HCT116 (cell line): ENCODE measurements at regions not wholly inside any gene's neighbourhood (a gene's known extent, or its start where the extent isn't known, plus 50 kb on each side); places are given as distances from the start of the nearest gene placed in this dataset.

Experiments
- ATAC-seq: fragments of 200-7000 bp; cut with Tn5 transposase; 2 replicates; pipeline ENCODE4 v1.9.1; 2020; ENCODE audit warnings: mild to moderate bottlenecking, moderate library complexity
- BruUV-seq: library from RNA; stranded (reverse); fragments of 400-500 nt; replicated peaks from 2 replicates; lab custom pipeline; 2021; lab: Mats Ljungman, UMichigan
- CTCF ChIA-PET: fragments of 300-600 bp; sonication (Branson Sonifier 250); formaldehyde crosslinking; loops from one replicate; lab custom pipeline; 2021; ENCODE audit warnings: antibody characterized with exemption; lab: Charles Lee
- POLR2A ChIA-PET: fragments of 300-600, 350-600 bp; sonication (Branson Sonifier 250); formaldehyde crosslinking; loops from one replicate; lab custom pipeline; 2021; ENCODE audit warnings: antibody characterized with exemption; lab: Charles Lee
- RAD21 ChIA-PET, 2 experiments: fragments of 300-600 bp; sonication (Branson Sonifier 250); formaldehyde crosslinking; loops; one replicate each; lab custom pipeline; 2023; ENCODE audit warnings: low total read pairs in 2 of 2; ENCODE audit not compliant: uncharacterized antibody in 2 of 2, unreplicated experiment in 2 of 2, low non-redundant PET in 1 of 2; lab: Charles Lee
- DNase-seq: peaks from one replicate; pipeline ENCODE4 v3.0.0-alpha.2; 2010; ENCODE audit warnings: low read depth, low spot score
- H2AFZ ChIP-seq: fragments of 200-600 bp; shearing (Covaris generic), sonication (generic); 2 replicates; pipeline ENCODE4 v1.6.1; 2017; ENCODE audit warnings: low read depth, mixed run types, mixed read lengths, antibody characterized with exemption, low read length; ENCODE audit not compliant: poor library complexity, severe bottlenecking
- H3K27ac ChIP-seq: 2 replicates; pipeline ENCODE4 v1.5.1; 2012; ENCODE audit warnings: low read depth, low read length
- H3K27me3 ChIP-seq: fragments of 200-600 bp; sonication (generic); 2 replicates; pipeline ENCODE4 v1.6.1; 2016; ENCODE audit warnings: mixed run types, low read length, mixed read lengths; ENCODE audit not compliant: insufficient read depth
- H3K36me3 ChIP-seq, 2 experiments: fragments of 200-500 bp in 1 of 2; fragments of 200-600 bp in 1 of 2; sonication (Bioruptor generic) in 1 of 2; sonication (generic) in 1 of 2; 2 replicates each; pipeline versions ENCODE4 v1.5.1 to v1.6.1; 2014 to 2016; ENCODE audit warnings: low read length in 2 of 2, inconsistent platforms in 1 of 2, mixed read lengths in 1 of 2, mixed run types in 1 of 2; ENCODE audit not compliant: insufficient read depth in 2 of 2, control insufficient read depth in 1 of 2
- H3K4me1 ChIP-seq, 2 experiments: fragments of 200-600 bp in 1 of 2; sonication (generic) in 1 of 2; 2 replicates each; pipeline versions ENCODE4 v1.5.1 to v1.6.1; 2012 to 2017; ENCODE audit warnings: low read length in 2 of 2, inconsistent platforms in 1 of 2, mild to moderate bottlenecking in 1 of 2, mixed read lengths in 1 of 2, mixed run types in 1 of 2, moderate library complexity in 1 of 2; ENCODE audit not compliant: insufficient read depth in 2 of 2, control insufficient read depth in 1 of 2
- H3K4me2 ChIP-seq: fragments of 200-600 bp; sonication (generic); 2 replicates; pipeline ENCODE4 v1.6.1; 2017; ENCODE audit warnings: mixed run types, low read length, mixed read lengths
- H3K4me3 ChIP-seq, 2 experiments: fragments of 200-600 bp in 1 of 2; sonication (generic) in 1 of 2; replicated peaks in 1 of 2; 2 replicates each; pipeline ENCODE4 v1.5.1; 2011 to 2016; ENCODE audit warnings: low read length in 2 of 2, control low read depth in 1 of 2, low read depth in 1 of 2, mild to moderate bottlenecking in 1 of 2, mixed read lengths in 1 of 2, mixed run types in 1 of 2
- H3K79me2 ChIP-seq: fragments of 200-600 bp; sonication (generic); 2 replicates; pipeline ENCODE4 v1.6.1; 2017; ENCODE audit warnings: mild to moderate bottlenecking, mixed run types, low read length, moderate library complexity, mixed read lengths; ENCODE audit not compliant: insufficient read depth
- H3K9ac ChIP-seq: fragments of 200-600 bp; sonication (generic); 2 replicates; pipeline ENCODE4 v1.6.1; 2016; ENCODE audit warnings: low read length, mixed read lengths
- H3K9me2 ChIP-seq: fragments of 200-600 bp; sonication (generic), shearing (Covaris generic); 2 replicates; pipeline ENCODE4 v1.6.1; 2017; ENCODE audit warnings: mixed run types, mild to moderate bottlenecking, moderate library complexity; ENCODE audit not compliant: insufficient read depth
- H3K9me3 ChIP-seq, 2 experiments: fragments of 200-500 bp in 1 of 2; fragments of 200-600 bp in 1 of 2; sonication (Bioruptor generic) in 1 of 2; sonication (generic) in 1 of 2; 2 replicates each; pipeline ENCODE4 v1.6.1; 2014 to 2017; ENCODE audit warnings: low read length in 2 of 2, mixed read lengths in 2 of 2, inconsistent platforms in 1 of 2, low read depth in 1 of 2, mild to moderate bottlenecking in 1 of 2, mixed run types in 1 of 2, moderate library complexity in 1 of 2; ENCODE audit not compliant: control insufficient read depth in 1 of 2, insufficient read depth in 1 of 2
- H4K20me1 ChIP-seq: fragments of 200-600 bp; sonication (generic), shearing (Covaris generic); 2 replicates; pipeline ENCODE4 v1.6.1; 2017; ENCODE audit warnings: mixed run types, mild to moderate bottlenecking, moderate library complexity; ENCODE audit not compliant: insufficient read depth
- CBX3 ChIP-seq: IDR thresholded peaks from 2 replicates; pipeline ENCODE4 v1.6.1; 2012; ENCODE audit warnings: low read depth
- CEBPB ChIP-seq: IDR thresholded peaks from 2 replicates; pipeline ENCODE4 v1.6.1; 2012; ENCODE audit warnings: low read depth
- EGR1 ChIP-seq: IDR thresholded peaks from 2 replicates; pipeline ENCODE4 v1.6.1; 2012; ENCODE audit warnings: low read depth
- EZH2 ChIP-seq: fragments of 200-600 bp; sonication (generic); IDR thresholded peaks from 2 replicates; pipeline ENCODE4 v1.6.1; 2017; ENCODE audit warnings: antibody characterized with exemption, mixed run types
- EZH2phosphoT487 ChIP-seq: fragments of 200-600 bp; IDR thresholded peaks from 2 replicates; pipeline ENCODE4 v1.6.1; 2018; ENCODE audit warnings: antibody characterized with exemption, borderline replicate concordance
- FOSL1 ChIP-seq: IDR thresholded peaks from 2 replicates; pipeline ENCODE4 v1.6.1; 2012; ENCODE audit warnings: low read depth
- JUND ChIP-seq: IDR thresholded peaks from 2 replicates; pipeline ENCODE4 v1.6.1; 2012
- POLR2A ChIP-seq: IDR thresholded peaks from 2 replicates; pipeline ENCODE4 v1.7.0; 2011; ENCODE audit warnings: borderline replicate concordance; ENCODE audit not compliant: insufficient read depth, insufficient read length; ENCODE audit errors: extremely low read depth
- POLR2AphosphoS5 ChIP-seq: IDR thresholded peaks from 2 replicates; pipeline ENCODE4 v1.6.1; 2011; ENCODE audit warnings: mild to moderate bottlenecking, low read depth, low read length, moderate library complexity
- RAD21 ChIP-seq: IDR thresholded peaks from 2 replicates; pipeline ENCODE4 v1.6.1; 2012; ENCODE audit warnings: low read depth, mild to moderate bottlenecking
- SP1 ChIP-seq: IDR thresholded peaks from 2 replicates; pipeline ENCODE4 v1.6.1; 2012; ENCODE audit warnings: low read depth
- YY1 ChIP-seq: IDR thresholded peaks from 2 replicates; pipeline ENCODE4 v1.6.1; 2011; ENCODE audit warnings: low read length, low read depth, moderate library complexity, mild to moderate bottlenecking; ENCODE audit not compliant: insufficient replicate concordance; ENCODE audit errors: extremely low read depth
- ZFX ChIP-seq: fragments of 450-650 bp; IDR thresholded peaks from 2 replicates; pipeline ENCODE4 v1.6.1; 2017
- ZNF274 ChIP-seq: fragments of 200-500 bp; sonication (Bioruptor generic); IDR thresholded peaks from 2 replicates; pipeline ENCODE4 v1.6.1; 2014; ENCODE audit warnings: mild to moderate bottlenecking, low read depth, low read length, inconsistent platforms
- intact Hi-C: fragments of 100-400 bp; cut with micrococcal nuclease; formaldehyde crosslinking; loops from 2 replicates; pipeline ENCODE4 v1.10.0; 2022
- TF ChIP-seq, protein P1 (sequence below): IDR thresholded peaks from 2 replicates; pipeline ENCODE4 v1.6.1; 2012; ENCODE audit warnings: low read depth
- TF ChIP-seq, protein P2 (sequence below): IDR thresholded peaks from 2 replicates; pipeline ENCODE4 v1.6.1; 2012
- TF ChIP-seq, protein P3 (sequence below): IDR thresholded peaks from 2 replicates; pipeline ENCODE4 v1.6.1; 2011; ENCODE audit warnings: mild to moderate bottlenecking, low read length, moderate library complexity; ENCODE audit not compliant: insufficient replicate concordance; ENCODE audit errors: extremely low read depth
- TF ChIP-seq, protein P4 (sequence below): IDR thresholded peaks from 2 replicates; pipeline ENCODE4 v1.6.1; 2012
- TF ChIP-seq, protein P5 (sequence below), 3 experiments: fragments of 200-600 bp in 1 of 3; sonication (generic) in 1 of 3; IDR thresholded peaks in 2 of 3; conservative IDR thresholded peaks in 1 of 3; 2 replicates each; pipeline ENCODE4 v1.5.1; 2012 to 2017; ENCODE audit warnings: low read depth in 2 of 3, low read length in 2 of 3, antibody characterized with exemption in 1 of 3, borderline replicate concordance in 1 of 3, control low read depth in 1 of 3, mild to moderate bottlenecking in 1 of 3, mixed read lengths in 1 of 3, mixed run types in 1 of 3, moderate library complexity in 1 of 3; ENCODE audit not compliant: insufficient read depth in 1 of 3

DNA sequence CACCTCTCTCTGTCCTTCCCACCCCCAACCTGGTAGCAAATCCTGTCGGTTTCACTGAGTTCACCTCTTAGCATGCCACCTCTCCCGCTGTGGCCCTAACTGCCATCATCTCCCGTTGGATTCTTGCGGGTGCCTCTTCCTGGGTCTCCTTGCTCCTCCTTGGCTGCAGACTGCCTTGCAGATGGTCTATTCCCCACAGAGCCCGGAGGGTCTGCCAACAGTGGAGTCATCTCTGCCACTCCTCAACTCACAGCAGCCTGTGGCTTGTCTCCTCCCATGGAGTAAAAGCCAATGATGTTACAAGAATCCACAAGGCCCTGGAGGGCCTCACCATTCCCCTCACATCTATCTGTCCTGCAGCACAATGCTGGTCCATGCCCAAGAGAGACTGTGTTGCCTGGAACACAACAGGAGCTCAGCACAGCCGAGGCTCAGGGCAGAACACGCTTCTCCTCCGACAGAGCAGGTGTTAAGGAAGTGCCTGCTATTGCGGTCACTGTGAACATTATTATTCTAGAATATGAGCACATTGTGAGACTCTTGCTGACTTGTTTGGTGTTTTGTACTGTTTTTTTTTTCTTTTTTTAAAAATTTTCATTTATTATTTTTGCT, 241.8 kb upstream of the SULF2 start:
- H3K27ac ChIP-seq, result no peak overlapping the region
- no TSS peak for BruUV-seq
- no peaks in the 10 kb centered on the region for H3K4me1 ChIP-seq
- RAD21 ChIA-PET, result no interaction called here
- no peak overlapping the region for H3K4me2 ChIP-seq
- H3K9me2 ChIP-seq, result no peaks in the 10 kb centered on the region
- no peak overlapping the region for H2AFZ ChIP-seq
- H3K4me3 ChIP-seq, result no peak overlapping the region
- no peaks in the 10 kb centered on the region for H3K9me3 ChIP-seq
- CTCF ChIA-PET, result no interaction called here
- TF ChIP-seq FOSL1 (no peak), POLR2AphosphoS5 (no peak), ZNF274 (no peak), JUND (no peak), CBX3 (no peak), RAD21 (no peak), SP1 (no peak), CEBPB (no peak), POLR2A (no peak), EZH2 (no peak), YY1 (no peak), ZFX (no peak), EZH2phosphoT487 (no peak), EGR1 (no peak)
- TF ChIP-seq, protein P1, sequence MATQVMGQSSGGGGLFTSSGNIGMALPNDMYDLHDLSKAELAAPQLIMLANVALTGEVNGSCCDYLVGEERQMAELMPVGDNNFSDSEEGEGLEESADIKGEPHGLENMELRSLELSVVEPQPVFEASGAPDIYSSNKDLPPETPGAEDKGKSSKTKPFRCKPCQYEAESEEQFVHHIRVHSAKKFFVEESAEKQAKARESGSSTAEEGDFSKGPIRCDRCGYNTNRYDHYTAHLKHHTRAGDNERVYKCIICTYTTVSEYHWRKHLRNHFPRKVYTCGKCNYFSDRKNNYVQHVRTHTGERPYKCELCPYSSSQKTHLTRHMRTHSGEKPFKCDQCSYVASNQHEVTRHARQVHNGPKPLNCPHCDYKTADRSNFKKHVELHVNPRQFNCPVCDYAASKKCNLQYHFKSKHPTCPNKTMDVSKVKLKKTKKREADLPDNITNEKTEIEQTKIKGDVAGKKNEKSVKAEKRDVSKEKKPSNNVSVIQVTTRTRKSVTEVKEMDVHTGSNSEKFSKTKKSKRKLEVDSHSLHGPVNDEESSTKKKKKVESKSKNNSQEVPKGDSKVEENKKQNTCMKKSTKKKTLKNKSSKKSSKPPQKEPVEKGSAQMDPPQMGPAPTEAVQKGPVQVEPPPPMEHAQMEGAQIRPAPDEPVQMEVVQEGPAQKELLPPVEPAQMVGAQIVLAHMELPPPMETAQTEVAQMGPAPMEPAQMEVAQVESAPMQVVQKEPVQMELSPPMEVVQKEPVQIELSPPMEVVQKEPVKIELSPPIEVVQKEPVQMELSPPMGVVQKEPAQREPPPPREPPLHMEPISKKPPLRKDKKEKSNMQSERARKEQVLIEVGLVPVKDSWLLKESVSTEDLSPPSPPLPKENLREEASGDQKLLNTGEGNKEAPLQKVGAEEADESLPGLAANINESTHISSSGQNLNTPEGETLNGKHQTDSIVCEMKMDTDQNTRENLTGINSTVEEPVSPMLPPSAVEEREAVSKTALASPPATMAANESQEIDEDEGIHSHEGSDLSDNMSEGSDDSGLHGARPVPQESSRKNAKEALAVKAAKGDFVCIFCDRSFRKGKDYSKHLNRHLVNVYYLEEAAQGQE, result no peak
- TF ChIP-seq, protein P2, sequence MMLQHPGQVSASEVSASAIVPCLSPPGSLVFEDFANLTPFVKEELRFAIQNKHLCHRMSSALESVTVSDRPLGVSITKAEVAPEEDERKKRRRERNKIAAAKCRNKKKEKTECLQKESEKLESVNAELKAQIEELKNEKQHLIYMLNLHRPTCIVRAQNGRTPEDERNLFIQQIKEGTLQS, result no peak
- TF ChIP-seq, protein P3, sequence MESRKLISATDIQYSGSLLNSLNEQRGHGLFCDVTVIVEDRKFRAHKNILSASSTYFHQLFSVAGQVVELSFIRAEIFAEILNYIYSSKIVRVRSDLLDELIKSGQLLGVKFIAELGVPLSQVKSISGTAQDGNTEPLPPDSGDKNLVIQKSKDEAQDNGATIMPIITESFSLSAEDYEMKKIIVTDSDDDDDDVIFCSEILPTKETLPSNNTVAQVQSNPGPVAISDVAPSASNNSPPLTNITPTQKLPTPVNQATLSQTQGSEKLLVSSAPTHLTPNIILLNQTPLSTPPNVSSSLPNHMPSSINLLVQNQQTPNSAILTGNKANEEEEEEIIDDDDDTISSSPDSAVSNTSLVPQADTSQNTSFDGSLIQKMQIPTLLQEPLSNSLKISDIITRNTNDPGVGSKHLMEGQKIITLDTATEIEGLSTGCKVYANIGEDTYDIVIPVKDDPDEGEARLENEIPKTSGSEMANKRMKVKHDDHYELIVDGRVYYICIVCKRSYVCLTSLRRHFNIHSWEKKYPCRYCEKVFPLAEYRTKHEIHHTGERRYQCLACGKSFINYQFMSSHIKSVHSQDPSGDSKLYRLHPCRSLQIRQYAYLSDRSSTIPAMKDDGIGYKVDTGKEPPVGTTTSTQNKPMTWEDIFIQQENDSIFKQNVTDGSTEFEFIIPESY, result no peak
- TF ChIP-seq, protein P4, sequence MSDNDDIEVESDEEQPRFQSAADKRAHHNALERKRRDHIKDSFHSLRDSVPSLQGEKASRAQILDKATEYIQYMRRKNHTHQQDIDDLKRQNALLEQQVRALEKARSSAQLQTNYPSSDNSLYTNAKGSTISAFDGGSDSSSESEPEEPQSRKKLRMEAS, result no peak
- TF ChIP-seq, protein P5, sequence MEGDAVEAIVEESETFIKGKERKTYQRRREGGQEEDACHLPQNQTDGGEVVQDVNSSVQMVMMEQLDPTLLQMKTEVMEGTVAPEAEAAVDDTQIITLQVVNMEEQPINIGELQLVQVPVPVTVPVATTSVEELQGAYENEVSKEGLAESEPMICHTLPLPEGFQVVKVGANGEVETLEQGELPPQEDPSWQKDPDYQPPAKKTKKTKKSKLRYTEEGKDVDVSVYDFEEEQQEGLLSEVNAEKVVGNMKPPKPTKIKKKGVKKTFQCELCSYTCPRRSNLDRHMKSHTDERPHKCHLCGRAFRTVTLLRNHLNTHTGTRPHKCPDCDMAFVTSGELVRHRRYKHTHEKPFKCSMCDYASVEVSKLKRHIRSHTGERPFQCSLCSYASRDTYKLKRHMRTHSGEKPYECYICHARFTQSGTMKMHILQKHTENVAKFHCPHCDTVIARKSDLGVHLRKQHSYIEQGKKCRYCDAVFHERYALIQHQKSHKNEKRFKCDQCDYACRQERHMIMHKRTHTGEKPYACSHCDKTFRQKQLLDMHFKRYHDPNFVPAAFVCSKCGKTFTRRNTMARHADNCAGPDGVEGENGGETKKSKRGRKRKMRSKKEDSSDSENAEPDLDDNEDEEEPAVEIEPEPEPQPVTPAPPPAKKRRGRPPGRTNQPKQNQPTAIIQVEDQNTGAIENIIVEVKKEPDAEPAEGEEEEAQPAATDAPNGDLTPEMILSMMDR (IDR thresholded peaks at IDR 0.05 in 2 of 3, conservative IDR thresholded peaks at IDR 0.05 in 1 of 3; ENCODE audit: borderline replicate concordance in 1 of 3, insufficient read depth in 1 of 3, low read depth in 2 of 3, low read length in 2 of 3), result no peak
- TF ChIP-seq, all 23 proteins: peak for 0
- H3K36me3 ChIP-seq, result no peaks in the 10 kb centered on the region
- H3K27me3 ChIP-seq, result no peaks in the 10 kb centered on the region
- POLR2A ChIA-PET, result no interaction called here
- no peaks in the 10 kb centered on the region for H3K79me2 ChIP-seq
- ATAC-seq, result no peak
- no peak overlapping the region for H3K9ac ChIP-seq
- no peak for DNase-seq
- intact Hi-C loops, result no loop called here
- no peaks in the 10 kb centered on the region for H4K20me1 ChIP-seq
